ENCODE measurements at regions not wholly inside any gene's neighbourhood (a gene's known extent, or its start where the extent isn't known, plus 50 kb on each side); places are given as distances from the start of the nearest gene placed in this dataset.

DNA sequence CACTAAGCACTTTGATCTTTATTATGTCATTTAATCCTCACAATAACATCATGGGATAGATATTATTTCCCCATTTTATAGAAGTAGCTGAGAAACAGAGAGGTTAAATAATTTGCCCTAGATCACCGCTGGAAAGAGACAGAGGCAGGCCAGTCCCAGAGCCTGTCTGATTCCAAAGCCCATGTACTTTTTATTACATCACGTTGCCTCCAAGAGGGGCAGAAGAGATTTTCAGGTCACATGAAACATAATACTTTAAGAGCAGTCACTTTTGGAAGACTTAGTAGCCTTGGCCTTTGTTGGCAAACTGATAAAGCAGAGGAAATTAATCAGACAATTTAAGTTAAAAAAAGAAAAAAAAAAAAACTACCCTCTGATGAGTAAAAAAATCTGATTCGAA is 200.2 kb upstream of the ARHGAP20 start:
- DNase-seq (ENCODE audit: low read depth) = no peak
- TF ChIP-seq, protein P1, sequence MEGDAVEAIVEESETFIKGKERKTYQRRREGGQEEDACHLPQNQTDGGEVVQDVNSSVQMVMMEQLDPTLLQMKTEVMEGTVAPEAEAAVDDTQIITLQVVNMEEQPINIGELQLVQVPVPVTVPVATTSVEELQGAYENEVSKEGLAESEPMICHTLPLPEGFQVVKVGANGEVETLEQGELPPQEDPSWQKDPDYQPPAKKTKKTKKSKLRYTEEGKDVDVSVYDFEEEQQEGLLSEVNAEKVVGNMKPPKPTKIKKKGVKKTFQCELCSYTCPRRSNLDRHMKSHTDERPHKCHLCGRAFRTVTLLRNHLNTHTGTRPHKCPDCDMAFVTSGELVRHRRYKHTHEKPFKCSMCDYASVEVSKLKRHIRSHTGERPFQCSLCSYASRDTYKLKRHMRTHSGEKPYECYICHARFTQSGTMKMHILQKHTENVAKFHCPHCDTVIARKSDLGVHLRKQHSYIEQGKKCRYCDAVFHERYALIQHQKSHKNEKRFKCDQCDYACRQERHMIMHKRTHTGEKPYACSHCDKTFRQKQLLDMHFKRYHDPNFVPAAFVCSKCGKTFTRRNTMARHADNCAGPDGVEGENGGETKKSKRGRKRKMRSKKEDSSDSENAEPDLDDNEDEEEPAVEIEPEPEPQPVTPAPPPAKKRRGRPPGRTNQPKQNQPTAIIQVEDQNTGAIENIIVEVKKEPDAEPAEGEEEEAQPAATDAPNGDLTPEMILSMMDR (conservative IDR thresholded peaks at IDR 0.05; ENCODE audit: low read depth, low read length) = no peak
- no peak overlapping the region for H3K4me3 ChIP-seq (ENCODE audit: low read length)

DNA sequence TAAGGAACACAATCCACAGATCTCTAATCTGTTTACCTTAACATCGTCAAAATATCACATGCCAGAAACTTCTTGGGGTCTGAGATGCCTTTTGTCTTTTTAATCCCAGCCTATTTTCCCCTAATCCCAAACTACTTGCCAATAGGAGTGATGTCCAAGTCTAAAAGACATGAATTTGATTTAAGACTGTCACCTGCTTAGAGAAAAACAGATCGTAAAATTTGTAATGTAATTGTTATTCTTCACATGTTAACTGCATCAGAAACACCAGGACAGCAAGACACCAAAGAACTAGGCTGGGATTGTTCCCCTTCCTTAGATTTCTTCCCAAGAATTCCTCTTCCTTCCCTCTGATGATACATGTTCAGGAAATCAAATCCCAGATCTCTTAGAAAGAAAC is 198.1 kb upstream of the ARHGAP20 start:
- TF ChIP-seq, protein P1 (conservative IDR thresholded peaks at IDR 0.05; ENCODE audit: low read depth, low read length) = no peak

DNA sequence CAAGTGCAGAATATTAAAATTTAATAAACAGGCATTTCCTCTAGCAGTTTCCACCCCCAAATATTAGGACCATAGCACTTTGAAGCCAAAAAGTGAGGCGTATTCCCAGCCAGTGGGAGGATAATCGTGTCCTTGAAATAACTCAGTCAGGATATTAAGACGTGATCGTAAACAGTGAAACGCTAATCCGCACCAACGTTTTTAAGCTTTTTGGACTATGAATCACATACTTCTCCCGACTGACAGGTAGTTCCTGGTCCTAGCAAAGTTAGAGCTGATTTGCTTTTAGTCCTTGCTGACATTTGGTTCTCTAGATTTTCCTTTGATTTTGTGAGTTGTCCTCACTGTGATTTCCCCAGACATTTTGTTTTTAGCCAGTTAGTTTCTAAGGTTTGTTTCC is 197.1 kb upstream of the ARHGAP20 start:
- TF ChIP-seq, protein P1 (conservative IDR thresholded peaks at IDR 0.05; ENCODE audit: low read depth, low read length) = no peak
- peak; percentile 95 for DNase-seq (ENCODE audit: low read depth)
- H3K4me3 ChIP-seq (ENCODE audit: low read length) = no peak overlapping the region

More for the DNA sequence above, 198.1 kb upstream of the ARHGAP20 start:
- no peak overlapping the region for H3K4me3 ChIP-seq (ENCODE audit: low read length)
- DNase-seq (ENCODE audit: low read depth) = no peak

DNA sequence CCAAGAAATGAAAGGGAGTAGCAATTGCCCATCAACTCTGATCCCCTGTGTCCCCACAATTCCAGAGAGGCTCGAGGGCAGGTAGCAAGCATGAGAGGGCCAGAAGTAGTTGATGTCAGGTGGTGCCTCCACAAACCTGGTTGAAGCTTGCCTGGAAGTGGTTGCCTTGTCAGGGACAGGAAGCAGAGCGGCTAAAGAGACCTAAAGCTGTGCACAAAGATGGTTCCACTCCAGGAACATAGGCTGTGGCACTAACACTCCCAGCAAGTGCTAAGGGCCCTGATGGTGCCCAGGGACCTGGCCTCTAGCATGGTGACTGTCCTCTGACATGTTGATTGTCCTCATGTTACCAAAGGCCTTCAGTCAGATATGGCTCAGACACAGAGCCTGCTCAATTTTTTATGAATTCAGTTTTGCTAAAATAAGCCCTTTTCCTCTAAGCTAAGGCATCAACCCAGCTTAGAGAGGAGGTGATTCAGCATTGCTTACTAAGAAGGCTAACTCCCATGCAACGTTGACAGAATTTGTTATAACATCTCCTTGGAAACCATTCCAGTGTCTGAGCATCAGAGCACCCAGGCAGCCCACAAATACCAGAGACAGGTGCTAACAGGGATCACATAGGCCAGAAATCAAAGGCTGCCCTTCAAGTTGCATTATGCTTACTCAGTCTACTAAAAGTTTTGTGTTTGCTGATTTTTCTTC is 196.3 kb upstream of the ARHGAP20 start:
- H3K4me3 ChIP-seq (ENCODE audit: low read length) = no peak overlapping the region
- TF ChIP-seq, protein P1 (conservative IDR thresholded peaks at IDR 0.05; ENCODE audit: low read depth, low read length) = no peak

DNA sequence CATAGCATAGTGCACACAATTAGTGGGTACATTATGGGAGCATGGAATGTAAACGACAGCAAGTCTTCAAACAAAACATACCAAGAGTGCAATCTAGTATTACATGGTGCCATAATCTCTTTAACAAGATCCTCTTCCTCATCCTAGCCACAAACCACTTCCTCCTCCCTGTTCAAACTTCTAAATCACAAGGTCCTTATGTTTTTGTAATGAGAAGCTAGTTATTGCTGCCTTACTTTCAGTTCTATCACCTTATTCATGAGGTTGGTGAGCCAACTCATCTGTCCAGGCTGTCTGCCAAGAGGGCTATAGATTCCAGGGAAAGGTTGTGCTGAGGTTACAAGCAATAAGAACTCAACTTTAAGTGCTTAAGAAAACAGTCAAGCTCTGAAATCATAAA is 195.4 kb upstream of the ARHGAP20 start:
- DNase-seq (ENCODE audit: low read depth) = peak; percentile 99
- H3K4me3 ChIP-seq (ENCODE audit: low read length) = no peak overlapping the region
- TF ChIP-seq, protein P1 (conservative IDR thresholded peaks at IDR 0.05; ENCODE audit: low read depth, low read length) = no peak

More for the DNA sequence above, 196.3 kb upstream of the ARHGAP20 start:
- peak; percentile 98 for DNase-seq (ENCODE audit: low read depth)

DNA sequence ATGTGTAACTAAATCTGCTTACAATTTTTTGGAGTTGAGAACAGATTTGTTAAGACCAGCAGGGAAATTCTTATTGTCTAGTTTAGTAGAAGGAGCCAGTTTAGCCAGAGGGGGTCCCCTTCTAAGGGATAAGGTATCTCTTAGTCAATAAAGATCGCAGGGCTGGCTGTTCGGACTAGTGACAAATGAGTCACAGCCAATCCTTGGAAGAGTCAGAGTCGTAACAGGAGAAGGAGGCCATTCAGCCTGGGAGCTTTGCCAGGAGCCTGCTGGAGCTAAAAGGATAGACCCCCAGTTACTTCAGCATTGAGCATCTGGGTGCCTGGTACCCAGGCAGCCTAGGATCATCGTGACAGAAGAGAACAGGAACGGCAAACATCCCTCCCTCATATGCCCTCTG is 191.6 kb upstream of the ARHGAP20 start:
- H3K4me3 ChIP-seq (ENCODE audit: low read length) = no peak overlapping the region
- TF ChIP-seq, protein P1 (conservative IDR thresholded peaks at IDR 0.05; ENCODE audit: low read depth, low read length) = no peak
- DNase-seq (ENCODE audit: low read depth) = no peak

DNA sequence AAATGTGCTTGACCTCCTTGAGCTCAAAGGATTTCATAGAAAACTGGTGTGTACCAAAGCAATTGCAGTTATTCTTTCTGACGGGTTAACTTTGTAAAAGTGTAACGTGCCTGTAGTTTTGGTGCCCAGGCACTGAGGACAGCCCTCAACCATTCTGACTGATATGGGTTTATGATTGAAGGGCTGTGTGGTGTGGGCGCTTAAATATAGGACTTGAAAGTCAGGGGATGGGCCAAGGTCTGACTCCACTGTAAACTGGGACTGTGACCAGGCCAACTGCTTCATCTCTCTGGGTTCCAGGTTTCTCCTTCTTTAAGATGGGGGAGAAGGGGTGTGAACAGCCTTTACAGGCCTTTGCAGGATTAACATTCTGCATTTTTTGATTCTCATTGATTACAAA is 191.1 kb upstream of the ARHGAP20 start:
- DNase-seq (ENCODE audit: low read depth) = no peak
- TF ChIP-seq, protein P1 (conservative IDR thresholded peaks at IDR 0.05; ENCODE audit: low read depth, low read length) = no peak
- no peak overlapping the region for H3K4me3 ChIP-seq (ENCODE audit: low read length)
